Right lobe of liver (tissue), 4 donors: ENCODE measurements at regions not wholly inside any gene's neighbourhood (a gene's known extent, or its start where the extent isn't known, plus 50 kb on each side); places are given as distances from the start of the nearest gene placed in this dataset.

Source experiments
- POLR2A ChIP-seq: fragments of 450-650 bp; IDR thresholded peaks from one replicate; pipeline ENCODE4 v1.6.1; 2017; ENCODE audit warnings: antibody characterized with exemption, mild to moderate bottlenecking
- TF ChIP-seq, protein P1 (sequence below), 4 donors: fragments of 200-600 bp in 3 of 4; fragments of 450-650 bp in 1 of 4; IDR thresholded peaks; one replicate each; pipeline versions ENCODE4 v1.5.1 to v1.8.0; 2016 to 2022; ENCODE audit warnings: antibody characterized with exemption in 4 of 4, mild to moderate bottlenecking in 2 of 4
- donor health status: DM: no; HTN: no; CAD: no.
- donor health status: DM: no; HTN: no; CAD: no.
- donor health status: DM: no; HTN: yes; CAD: no.

DNA sequence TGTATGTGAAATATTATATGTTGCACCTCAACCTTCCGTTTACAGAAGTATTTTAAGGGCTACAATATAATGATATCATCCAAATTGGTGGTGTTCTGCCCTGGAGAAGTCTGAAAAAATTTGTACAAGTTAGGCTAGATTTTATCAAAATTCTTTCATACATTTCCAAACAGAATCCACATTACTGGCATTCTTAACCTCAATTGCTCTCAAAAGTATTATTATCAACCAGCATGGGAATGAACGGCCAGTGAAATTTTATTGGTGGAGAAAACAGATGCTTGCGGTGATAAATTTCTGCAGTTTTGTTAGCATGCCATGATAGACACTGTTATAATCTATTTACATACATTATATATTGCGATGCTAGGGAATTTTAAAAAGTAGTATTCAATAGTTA lies 88.3 kb upstream of the TFPI start:
- TF ChIP-seq, protein P1, sequence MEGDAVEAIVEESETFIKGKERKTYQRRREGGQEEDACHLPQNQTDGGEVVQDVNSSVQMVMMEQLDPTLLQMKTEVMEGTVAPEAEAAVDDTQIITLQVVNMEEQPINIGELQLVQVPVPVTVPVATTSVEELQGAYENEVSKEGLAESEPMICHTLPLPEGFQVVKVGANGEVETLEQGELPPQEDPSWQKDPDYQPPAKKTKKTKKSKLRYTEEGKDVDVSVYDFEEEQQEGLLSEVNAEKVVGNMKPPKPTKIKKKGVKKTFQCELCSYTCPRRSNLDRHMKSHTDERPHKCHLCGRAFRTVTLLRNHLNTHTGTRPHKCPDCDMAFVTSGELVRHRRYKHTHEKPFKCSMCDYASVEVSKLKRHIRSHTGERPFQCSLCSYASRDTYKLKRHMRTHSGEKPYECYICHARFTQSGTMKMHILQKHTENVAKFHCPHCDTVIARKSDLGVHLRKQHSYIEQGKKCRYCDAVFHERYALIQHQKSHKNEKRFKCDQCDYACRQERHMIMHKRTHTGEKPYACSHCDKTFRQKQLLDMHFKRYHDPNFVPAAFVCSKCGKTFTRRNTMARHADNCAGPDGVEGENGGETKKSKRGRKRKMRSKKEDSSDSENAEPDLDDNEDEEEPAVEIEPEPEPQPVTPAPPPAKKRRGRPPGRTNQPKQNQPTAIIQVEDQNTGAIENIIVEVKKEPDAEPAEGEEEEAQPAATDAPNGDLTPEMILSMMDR (IDR thresholded peaks at IDR 0.05), result no peak
- TF ChIP-seq POLR2A, result no peak
